GM19372 (cell line): ENCODE measurements at regions not wholly inside any gene's neighbourhood (a gene's known extent, or its start where the extent isn't known, plus 50 kb on each side); places are given as distances from the start of the nearest gene placed in this dataset.

Source experiments
- ATAC-seq: cut with Tn5 transposase; IDR thresholded peaks from one replicate; pipeline ENCODE4 v1.9.1; 2021; ENCODE audit warnings: mild to moderate bottlenecking, low read depth, moderate library complexity; ENCODE audit not compliant: unreplicated experiment

DNA sequence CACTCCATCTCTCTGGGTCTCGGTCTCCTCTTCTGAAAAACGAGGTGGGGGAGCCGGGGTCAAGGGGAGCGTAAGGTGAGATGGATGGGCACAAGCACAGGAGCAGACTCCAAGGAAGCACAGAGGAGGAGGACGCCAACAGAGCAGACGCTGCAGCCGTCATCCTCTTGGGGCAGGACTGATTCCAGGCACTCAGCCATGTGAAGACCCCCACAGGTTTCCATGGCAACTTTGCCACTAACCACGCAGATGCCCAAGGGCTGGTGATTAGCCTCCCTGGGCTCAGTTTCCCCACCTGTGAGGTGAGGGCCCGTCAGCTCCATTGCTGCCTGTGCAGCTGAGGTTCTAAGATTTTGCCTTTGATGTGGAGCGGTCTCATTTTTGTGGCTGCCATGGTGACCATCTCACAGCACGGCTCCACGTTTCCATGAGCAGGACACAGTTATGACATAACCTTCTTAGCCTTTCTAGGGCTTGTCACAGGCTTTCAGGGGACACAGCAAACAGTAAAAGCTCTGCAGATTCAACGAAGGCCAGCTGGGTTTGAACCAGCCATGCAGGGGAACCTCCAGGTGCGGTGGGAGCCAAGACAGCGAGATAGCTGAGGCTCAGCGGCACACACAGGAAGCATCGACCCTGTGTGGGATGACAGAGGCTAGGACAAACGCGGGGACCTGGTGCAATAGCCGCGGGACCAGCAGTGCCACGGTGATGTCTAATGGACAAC, 170.3 kb downstream of the NUP210 start:
- ATAC-seq: no peak

DNA sequence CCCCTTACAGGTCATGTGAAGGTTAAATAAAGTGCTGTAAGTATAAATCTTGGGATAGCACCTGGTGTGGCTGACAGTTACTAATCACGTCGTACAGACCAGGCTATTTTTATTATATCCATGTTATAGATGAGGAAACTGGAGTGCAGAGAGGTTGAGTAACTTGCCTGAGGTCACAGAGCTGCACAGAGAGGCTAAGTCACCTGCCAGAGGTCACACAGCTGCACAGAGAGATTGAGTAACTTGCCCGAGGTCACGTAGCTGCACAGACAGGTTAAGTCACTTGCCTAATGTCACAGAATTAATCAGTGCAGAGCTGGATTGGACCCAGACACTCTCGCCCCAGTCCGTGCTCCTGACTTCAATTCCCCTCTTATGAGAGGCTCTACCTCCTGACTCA, 171.5 kb downstream of the NUP210 start:
- no peak for ATAC-seq

DNA sequence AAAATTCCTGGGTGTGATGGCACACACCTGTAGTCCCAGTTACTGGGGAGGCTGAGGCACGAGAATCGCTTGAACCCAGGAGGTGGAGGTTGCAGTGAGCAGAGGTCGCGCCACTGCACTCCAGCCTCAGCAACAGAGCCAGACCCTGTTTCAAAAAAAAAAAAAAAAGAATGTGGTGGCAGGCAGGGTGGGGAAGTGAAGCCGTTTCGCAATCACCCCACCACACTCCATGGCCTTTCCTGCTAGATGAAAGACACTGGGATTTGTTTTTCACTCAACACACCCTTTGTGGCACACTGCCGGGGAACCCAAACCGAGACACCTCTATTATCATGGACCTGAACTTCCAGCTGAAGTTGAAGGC, 172.4 kb upstream of the IQSEC1 start:
- no peak for ATAC-seq

DNA sequence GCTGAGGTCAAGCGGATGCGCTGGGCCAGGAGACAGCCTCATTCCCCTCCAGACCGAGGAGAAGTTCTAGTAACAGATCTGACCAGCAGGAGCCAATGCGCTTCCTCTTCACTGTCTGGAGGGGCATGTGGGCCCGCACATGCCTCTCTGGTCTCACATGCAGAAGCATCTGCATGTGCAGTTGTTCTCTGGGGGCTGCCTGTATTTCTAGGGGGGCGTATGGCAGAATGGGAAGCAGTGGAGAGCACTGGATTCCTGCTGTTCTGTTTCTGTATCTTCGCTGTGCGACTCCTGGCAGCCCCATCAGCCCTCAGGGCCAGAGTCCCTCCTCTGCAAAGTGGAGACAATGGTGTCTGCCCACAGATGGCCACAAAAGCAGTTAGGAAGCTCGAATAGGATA, 170.4 kb upstream of the IQSEC1 start:
- ATAC-seq: no peak

DNA sequence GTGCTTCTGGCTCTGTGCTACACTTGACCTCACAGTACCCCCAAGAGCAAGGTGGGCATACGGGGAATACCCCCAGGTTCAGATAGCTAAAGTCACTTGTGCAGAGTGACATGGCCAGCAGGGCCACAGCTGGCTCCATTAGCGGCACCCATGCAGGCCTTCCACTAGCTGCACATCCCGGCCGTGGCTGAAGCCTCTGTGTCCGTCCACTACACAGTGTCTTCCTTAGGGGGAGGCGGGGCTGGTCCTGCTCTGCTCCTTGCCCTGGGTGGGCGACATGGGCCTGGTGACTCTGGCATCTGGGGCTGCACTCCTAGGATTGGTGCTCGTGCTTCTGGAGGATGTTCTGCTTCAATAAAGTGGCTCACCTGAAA, 169.1 kb upstream of the IQSEC1 start:
- no peak for ATAC-seq

DNA sequence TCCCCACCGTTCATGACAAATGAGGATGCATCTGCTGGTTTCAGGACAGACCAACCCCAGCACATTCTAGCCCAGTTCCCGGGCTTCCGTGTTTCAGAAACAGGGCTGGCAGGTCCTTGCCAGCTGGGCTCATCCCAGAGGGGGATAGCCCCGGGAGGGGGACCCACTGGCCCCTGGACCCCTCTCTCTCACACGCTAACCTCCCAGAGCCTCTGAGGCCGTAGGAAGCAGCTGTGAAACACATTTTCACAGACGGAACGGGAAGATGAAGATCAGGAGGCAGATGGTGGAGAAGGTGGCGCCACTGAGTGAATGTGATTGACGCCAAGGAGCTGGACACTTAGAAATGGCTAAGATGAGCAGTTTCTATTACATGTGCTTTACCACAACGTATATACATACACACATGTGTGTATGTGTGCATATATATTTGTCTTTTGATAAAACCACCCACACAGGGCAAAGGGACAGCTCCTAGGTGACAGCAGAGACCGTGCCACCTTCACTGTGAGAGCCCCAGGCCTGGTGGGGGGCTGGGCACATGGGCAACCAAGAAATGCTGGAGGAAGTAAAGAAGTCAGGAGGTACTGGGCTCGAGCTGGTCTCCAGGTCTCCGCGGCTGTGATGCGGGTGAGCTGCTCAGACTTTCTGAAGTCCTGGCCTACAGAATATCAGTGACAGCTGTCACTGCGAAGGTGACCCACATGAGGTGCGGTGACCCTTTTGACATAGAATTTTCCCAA, 168.6 kb upstream of the IQSEC1 start:
- no peak for ATAC-seq

DNA sequence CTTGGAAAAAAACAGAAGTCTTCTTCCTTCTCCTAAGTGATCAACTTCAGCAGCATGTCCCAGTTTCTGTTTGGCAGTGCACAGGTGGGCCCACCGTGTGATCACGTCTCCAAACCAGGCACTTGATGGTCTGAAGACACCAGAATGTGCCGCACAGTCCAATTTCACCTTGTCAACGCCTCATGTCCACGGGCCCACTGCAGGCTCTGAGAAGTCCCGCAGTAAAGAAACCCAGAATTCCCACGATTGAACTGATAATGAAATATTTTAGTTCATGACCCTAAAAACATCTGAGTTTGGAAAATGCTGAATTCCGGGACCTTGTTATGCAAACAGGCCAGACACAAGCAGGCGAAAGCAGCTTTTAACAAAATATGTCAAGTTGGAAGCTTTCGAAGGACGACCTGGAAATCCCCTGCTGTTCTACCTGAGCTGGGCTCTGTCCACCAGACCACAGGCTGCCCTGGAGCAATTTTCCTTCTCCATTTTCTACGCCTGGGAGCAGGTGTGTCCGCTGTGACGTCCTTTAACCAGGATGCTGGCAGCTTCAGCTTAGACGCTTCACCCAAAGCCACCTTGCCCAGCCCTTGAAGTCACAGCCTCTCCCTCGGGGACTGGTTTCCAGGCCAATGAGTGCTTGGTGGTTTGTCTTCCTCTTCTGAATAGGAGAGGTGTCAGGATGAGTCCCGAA, 167.8 kb upstream of the IQSEC1 start:
- ATAC-seq: no peak

DNA sequence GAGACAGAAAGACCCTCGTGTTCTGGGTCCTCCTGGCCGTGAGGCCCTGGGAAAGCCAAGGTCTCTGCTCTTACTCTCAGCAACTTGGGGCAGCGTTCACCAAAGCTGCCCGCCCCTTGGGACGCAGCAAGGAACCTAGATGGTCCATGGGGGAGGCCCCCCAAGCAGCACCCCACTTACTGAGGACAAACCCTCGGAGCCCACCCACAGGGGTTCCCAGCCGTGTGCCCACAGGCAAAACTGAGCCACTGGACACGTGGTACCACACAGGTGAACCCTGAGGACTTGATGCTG, 166.2 kb upstream of the IQSEC1 start:
- no peak for ATAC-seq

DNA sequence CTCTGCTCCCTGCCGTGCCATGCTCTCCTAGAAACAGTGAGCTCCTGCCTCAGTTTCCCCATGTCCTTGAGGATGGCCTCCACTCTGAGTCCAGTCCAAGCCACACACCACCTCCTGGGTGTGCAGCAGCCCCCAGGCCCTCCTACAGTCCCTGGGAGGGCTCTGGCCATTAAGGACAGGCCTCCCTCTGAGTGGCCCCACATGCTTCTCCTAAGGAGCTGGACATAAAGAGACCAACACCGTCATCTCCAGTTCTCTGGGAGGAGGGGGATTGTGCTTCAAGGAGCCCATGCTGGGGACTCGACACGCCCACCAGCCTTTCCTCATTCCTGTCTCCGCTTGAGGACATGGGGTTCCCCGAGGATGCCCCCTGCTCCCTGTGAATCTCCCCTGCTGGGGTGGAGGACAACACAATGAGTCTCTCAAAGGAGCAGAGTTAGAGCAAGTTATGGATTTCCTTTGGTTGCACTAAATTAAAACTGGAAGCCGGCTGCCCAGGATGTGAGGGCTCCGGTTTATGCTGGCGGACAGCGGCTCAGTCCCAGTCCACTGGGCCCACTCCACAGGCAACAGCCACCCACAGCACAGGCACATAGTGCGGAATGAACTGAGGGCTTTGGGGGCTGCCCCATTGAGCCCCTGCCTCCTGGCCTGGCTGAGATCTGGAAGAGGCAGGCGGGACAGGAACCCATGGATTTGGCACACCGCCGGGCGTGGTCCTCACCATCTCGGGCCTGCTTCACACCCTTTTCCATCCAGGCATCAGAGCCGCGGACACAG, 165.6 kb upstream of the IQSEC1 start:
- no peak for ATAC-seq

DNA sequence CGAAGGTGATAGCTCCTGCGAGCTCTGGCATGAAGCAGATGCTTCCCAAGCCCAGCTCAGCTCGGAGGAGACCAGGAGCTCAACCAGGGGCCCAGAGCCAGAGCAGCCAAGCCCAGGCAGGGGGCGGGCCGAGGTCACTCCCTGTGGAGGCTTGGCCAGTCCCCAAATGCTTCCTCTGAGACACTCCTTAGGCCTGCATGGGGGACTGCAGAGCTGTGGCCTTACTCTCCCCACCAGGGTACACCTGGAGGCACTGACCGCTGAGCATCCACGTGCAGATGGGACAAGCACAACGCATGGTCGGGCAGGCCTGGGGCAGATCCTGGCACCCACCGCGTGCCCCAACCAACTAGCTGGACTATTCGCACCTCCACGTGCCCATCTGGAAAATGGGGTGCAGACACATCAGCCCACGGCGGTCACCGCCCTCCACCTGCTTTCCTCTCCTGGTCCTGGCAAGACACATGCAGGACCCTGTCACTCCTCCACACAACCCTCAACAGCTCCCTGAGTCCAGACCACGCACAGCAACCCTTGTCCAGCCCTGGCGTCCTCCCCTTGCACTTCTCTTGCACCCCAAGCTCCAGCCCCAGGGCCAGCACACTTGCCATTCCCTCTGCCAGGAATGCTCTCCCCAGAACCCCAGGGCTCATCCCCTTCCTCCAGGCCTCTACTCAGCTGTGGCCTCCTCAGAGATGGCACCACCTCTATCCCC, 164.7 kb upstream of the IQSEC1 start:
- ATAC-seq: no peak

DNA sequence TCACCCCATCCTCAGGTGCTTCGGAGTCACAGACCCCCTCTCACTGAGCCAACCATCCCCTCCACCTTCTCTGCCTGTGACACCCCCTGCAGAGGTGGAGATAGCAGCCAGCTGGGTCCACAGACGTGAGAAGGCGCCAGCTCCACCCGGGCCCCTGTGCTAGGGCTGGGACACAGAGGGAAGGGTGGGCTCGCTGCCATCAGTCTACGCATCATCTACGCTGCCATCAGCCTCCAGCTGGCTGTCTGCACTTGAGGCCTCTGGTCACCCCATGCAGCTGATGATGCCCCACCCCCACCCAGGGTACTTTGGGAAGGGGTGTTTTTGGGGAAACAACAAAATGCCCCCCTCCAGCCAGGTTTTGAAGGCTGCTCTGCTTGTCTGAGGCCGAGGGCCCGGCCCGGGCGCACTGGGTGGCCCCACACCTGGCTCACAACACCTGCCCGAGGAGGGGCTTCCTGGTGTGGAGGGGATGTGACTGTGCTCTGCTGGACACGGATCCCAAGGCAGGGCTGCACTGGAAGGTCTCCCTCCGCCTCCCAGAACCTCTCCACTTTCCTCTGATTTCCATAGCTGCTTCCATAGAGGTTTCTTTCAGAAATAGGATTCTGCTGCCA, 163.4 kb upstream of the IQSEC1 start:
- ATAC-seq: no peak

DNA sequence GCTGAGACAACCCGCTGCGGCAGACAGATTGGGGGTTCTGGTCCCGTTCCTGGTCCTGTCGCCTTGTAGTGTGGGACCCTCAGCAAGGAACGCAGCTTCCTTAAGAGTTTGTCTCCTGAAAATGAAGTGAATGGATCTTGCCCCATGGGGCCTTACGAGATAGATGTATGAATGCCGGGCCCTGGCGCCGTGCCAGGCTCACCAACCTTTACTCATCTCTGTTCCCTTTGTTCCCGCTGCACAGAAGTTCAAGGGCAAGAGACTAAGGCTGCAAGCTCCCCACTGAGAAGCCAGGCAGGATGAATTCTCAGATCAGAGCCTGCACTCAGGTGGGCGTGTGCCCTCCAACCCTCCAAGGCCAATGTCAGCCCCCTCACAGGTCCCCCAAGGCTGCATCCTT, 162.7 kb upstream of the IQSEC1 start:
- ATAC-seq: no peak

DNA sequence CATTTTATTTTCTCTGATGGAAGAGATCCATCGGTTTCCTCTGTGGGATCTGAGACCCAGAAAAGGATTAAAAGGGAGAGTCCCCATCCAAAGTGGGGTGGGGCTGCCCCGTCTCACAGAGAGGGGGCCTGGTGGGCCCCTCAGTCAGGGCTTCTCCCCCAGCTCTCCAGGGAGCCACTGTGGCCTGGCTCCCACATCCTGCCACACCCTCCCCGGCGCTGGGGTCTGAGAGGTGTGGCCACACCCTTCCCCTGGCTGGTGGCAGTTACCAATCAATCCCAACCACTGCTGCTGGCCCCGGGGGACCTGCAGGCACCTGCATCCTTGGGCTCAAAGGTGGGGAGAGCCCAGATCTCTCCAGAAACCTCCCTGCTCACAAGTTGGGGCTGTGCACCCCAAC, 161.8 kb upstream of the IQSEC1 start:
- ATAC-seq: no peak

DNA sequence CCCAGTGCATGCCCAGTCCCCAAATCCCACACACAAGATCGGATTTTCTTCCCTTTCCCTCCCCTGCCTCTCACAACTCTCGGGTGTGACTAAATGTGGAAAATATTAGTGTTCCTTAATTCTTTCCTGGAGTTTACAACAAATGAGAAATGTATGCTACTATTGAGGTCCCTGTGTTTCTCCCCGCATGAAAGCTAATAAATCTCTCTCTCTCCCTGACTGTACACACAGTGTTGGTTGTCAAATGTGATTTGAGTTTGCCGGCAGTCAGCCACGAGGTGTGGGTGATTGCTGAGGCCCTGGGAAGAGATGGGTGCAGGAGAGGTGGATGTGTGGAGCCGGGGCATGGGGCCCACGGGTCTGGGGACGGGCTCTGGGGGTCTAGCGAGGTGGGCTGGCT, 161.4 kb upstream of the IQSEC1 start:
- no peak for ATAC-seq

DNA sequence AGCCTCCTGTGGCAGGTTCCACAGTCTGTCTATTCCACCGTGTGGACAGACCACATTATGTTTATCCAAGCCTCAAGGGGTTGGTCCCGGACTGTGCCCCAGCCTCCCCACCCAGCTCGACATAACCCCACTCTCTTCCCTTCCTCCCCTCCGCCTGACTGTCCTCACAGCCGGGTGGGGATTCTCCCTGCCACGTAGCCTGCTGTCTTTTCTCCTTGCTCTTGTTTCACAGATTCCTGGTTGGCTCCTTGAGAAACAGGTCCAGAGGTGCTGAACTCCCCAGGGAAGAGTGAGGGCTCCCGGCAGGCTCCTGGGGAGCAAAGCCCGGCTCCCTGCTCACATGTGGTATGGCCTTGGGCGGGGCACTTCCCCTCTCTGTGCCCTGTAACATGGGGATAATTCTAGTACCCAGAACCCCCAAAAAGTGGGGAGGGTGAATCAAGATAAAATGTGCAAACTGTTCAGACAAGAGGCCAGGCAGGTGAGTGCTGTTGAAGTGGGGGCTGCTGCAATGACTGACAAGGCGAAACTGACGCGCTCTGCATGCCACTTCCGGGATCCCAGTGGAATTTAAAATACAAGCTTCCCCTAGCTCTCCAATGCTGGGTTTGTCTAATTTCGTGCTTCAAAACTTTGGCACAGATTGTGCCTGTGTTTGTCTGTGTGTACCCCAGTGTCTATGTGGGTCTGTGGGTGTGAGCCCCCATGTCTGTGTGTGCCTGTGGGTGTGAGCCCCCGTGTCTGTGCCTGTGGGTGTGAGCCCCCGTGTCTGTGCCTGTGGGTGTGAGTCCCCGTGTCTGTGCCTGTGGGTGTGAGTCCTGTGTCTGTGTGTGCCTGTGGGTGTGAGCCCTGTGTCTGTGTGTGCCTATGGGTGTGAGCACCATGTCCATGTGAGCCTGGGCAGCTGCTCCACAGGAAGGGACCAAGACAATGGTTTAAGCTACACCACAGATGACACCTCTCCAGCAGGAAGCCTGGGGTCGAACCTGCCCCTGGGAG, 160.6 kb upstream of the IQSEC1 start:
- ATAC-seq: no peak

DNA sequence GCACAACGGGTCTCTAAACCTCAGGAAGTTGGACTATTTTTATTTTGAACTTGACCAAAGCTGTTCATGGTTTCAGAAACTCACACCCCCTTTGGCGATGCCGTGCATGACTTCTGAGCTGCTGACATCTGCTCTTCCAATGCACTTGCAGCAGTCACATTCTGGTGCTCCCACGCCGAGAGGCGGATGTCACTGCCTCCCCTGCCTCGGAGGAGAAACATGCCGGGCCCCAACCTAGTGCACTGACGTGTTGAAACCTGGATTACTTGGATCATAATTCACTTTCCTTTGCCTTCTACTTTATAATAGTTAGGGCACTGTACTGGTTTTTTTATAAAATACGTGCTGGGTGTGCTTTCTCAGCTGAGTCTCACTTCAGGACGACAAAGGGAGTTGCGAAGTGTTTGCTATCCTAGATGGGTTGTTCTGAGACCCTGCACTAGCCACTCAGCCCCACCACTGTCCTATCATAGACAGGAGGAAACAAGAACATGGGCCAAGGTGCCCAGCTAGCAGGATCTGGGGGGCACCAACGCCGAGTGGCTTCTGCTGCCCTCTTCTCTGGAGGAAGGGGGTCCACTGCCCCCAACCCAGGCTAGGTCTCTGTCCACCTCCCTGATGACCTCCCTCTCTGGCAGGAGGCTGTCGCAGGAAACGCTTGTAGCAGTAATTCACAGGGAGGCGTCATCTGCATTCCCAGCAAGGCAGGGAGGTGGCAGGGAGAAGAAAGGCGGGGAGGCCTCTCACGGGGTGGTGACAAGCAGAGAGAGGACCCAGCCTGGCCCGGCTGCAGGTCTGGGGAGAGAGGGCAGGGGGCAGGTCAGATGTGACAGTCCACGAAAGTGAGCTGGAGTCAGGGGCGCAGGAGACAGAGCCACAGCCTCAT, 158.8 kb upstream of the IQSEC1 start:
- ATAC-seq: no peak

DNA sequence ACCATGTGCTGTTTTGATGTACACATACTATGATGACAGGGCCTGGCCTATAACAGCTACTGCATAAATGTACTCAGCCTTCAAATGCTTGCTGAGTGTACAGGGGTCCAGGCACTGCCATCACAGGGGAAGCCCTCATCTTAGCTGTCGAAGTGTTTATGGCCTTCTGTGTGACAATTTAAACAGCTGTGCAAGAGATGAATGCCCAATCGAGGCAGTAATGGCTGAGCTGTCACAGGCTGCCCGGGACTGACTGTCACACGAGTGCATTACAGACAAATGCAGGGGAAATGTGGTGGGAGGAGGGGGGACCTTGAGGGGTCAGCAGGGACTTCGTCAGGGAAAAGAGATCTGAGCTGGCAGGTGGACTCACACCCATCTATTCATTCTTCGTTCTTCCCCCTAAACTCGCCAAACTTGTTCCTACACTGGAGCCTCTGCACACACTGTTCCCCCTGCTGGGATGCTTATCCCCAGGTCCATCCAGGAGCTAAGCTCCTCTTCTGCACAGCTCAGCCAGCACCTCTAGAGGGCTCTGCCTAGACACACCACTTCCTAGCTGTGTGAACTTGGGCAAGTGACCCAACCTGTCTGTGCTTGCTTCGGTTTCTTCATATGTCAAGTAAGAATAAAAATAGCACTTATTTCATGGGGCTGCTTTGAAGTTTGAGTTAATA, 156.2 kb upstream of the IQSEC1 start:
- no peak for ATAC-seq

DNA sequence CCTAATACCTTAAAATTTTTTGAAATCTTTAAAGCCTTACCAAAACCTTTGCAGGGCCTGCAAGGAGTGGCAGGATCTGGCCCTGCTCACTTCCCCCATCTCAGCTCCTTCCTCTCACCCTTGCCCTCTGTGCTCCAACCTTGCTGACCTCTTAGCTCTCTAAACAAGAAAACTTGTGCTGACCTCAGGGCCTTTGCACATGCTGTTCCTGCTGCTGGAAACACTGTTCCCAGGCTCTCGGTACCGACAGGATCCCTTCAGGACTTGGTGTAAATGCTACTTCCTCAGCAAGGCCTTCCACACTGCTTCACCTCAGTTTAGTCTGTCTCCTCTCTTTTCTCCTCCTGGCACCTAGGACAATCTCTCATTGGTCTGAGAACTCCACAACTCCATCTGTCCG, 155.4 kb upstream of the IQSEC1 start:
- no peak for ATAC-seq
